Neural progenitor cell (in vitro differentiated cells): ENCODE measurements at regions not wholly inside any gene's neighbourhood (a gene's known extent, or its start where the extent isn't known, plus 50 kb on each side); places are given as distances from the start of the nearest gene placed in this dataset.

Experiments used
- EZH2 ChIP-seq: fragments of 200-600 bp; sonication (generic); IDR thresholded peaks from 2 replicates; pipeline ENCODE4 v1.6.1; 2017; ENCODE audit warnings: antibody characterized with exemption, mild to moderate bottlenecking, moderate library complexity
- EZH2phosphoT487 ChIP-seq: fragments of 200-600 bp; sonication (generic); IDR thresholded peaks from 2 replicates; pipeline ENCODE4 v1.6.1; 2017; ENCODE audit warnings: antibody characterized with exemption
- TF ChIP-seq, protein P1 (sequence below): fragments of 200-600 bp; sonication (generic); IDR thresholded peaks from 2 replicates; pipeline ENCODE4 v1.5.1; 2017; ENCODE audit warnings: antibody characterized with exemption, mild to moderate bottlenecking

DNA sequence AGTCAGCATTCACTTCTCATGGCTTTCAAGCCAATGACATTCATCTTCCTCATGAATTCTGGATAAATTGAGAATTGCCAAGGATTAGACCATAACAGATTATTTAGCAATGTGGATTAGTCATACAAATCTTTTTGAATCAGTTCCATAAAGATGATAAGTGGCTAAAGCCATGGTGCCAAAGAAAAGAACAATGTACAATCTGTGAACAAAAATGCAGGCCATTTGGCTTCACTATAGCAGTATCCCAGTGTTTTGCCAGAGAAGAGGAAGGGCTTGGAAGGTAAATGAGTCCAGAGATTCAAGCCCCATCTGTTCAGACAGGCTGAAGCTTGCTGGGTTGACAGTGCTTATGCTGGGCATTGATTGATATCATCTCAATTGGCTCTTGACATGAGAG is 376.4 kb upstream of the LRRC7 start:
- TF ChIP-seq, protein P1, sequence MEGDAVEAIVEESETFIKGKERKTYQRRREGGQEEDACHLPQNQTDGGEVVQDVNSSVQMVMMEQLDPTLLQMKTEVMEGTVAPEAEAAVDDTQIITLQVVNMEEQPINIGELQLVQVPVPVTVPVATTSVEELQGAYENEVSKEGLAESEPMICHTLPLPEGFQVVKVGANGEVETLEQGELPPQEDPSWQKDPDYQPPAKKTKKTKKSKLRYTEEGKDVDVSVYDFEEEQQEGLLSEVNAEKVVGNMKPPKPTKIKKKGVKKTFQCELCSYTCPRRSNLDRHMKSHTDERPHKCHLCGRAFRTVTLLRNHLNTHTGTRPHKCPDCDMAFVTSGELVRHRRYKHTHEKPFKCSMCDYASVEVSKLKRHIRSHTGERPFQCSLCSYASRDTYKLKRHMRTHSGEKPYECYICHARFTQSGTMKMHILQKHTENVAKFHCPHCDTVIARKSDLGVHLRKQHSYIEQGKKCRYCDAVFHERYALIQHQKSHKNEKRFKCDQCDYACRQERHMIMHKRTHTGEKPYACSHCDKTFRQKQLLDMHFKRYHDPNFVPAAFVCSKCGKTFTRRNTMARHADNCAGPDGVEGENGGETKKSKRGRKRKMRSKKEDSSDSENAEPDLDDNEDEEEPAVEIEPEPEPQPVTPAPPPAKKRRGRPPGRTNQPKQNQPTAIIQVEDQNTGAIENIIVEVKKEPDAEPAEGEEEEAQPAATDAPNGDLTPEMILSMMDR = no peak
- no peak for TF ChIP-seq EZH2
- TF ChIP-seq EZH2phosphoT487 = no peak
